Tibial nerve (tissue), 3 donors: ENCODE measurements at regions not wholly inside any gene's neighbourhood (a gene's known extent, or its start where the extent isn't known, plus 50 kb on each side); places are given as distances from the start of the nearest gene placed in this dataset.

Experiments
- CTCF ChIP-seq, 5 experiments: fragments of 200-600 bp in 3 of 5; fragments of 450-650 bp in 2 of 5; sonication (generic) in 3 of 5; IDR thresholded peaks; one replicate each; pipeline ENCODE4 v1.5.1; 2016 to 2019; ENCODE audit warnings: antibody characterized with exemption in 5 of 5, mild to moderate bottlenecking in 3 of 5, moderate library complexity in 2 of 5
- POLR2A ChIP-seq, 2 donors: fragments of 450-650 bp; IDR thresholded peaks; one replicate each; pipeline ENCODE4 v1.6.1; 2017; ENCODE audit warnings: antibody characterized with exemption in 2 of 2, mild to moderate bottlenecking in 2 of 2, moderate library complexity in 2 of 2

- TF ChIP-seq CTCF (IDR thresholded peaks at IDR 0.05): no peak
- no peak for TF ChIP-seq POLR2A (IDR thresholded peaks at IDR 0.05)
These were observed 179.6 kb downstream of the BLID start for GRCh38 chr11:121936370-121936769.
